ENCODE measurements at regions not wholly inside any gene's neighbourhood (a gene's known extent, or its start where the extent isn't known, plus 50 kb on each side); places are given as distances from the start of the nearest gene placed in this dataset.

- Histone ChIP-seq H3K9me3 (ENCODE audit: control insufficient read depth in 2 of 2, insufficient read depth in 1 of 2, low read length in 1 of 2) (peaks cover 3 to 4% of the 10 kb centered on the region in 2 donors), H3K4me3 (ENCODE audit: low read length in 2 of 2) (no peak overlapping the region), H3K27me3 (ENCODE audit: control insufficient read depth in 2 of 2, insufficient read depth in 1 of 2, low read length in 1 of 2) (no peaks in the 10 kb centered on the region), H3K4me1 (ENCODE audit: control insufficient read depth in 2 of 2, insufficient read depth in 2 of 2, low read length in 2 of 2) (no peaks in the 10 kb centered on the region), H3K27ac (ENCODE audit: low read depth in 1 of 2, low read length in 1 of 2) (no peak overlapping the region), H3K36me3 (ENCODE audit: control insufficient read depth in 2 of 2, insufficient read depth in 2 of 2, low read length in 1 of 2) (no peaks in the 10 kb centered on the region)
- no peak for DNase-seq (ENCODE audit: low read depth in 6 of 9, low spot score in 9 of 9)
- WGBS: 91% methylated on average over 1 of the region's 1 CpG
These were observed 245.2 kb upstream of the MOCS1 start for GRCh38 chr6:40179496-40179895.

GRCh38 chr6:40177598-40177997, 243.3 kb upstream of the MOCS1 start:
- Histone ChIP-seq H3K27me3 (ENCODE audit: control insufficient read depth in 2 of 2, insufficient read depth in 1 of 2, low read length in 1 of 2) (no peaks in the 10 kb centered on the region), H3K4me1 (ENCODE audit: control insufficient read depth in 2 of 2, insufficient read depth in 2 of 2, low read length in 2 of 2) (no peaks in the 10 kb centered on the region), H3K4me3 (ENCODE audit: low read length in 2 of 2) (no peak overlapping the region), H3K36me3 (ENCODE audit: control insufficient read depth in 2 of 2, insufficient read depth in 2 of 2, low read length in 1 of 2) (no peaks in the 10 kb centered on the region), H3K9me3 (ENCODE audit: control insufficient read depth in 2 of 2, insufficient read depth in 1 of 2, low read length in 1 of 2) (no peaks in the 10 kb centered on the region), H3K27ac (ENCODE audit: low read depth in 1 of 2, low read length in 1 of 2) (no peak overlapping the region)
- 97% methylated on average over 1 of the region's 1 CpG for WGBS
- no peak for DNase-seq (ENCODE audit: low read depth in 6 of 9, low spot score in 9 of 9)

- Histone ChIP-seq H3K27me3 (ENCODE audit: control insufficient read depth in 2 of 2, insufficient read depth in 1 of 2, low read length in 1 of 2) (no peaks in the 10 kb centered on the region), H3K9me3 (ENCODE audit: control insufficient read depth in 2 of 2, insufficient read depth in 1 of 2, low read length in 1 of 2) (no peaks in the 10 kb centered on the region), H3K4me3 (ENCODE audit: low read length in 2 of 2) (no peak overlapping the region), H3K4me1 (ENCODE audit: control insufficient read depth in 2 of 2, insufficient read depth in 2 of 2, low read length in 2 of 2) (no peaks in the 10 kb centered on the region), H3K36me3 (ENCODE audit: control insufficient read depth in 2 of 2, insufficient read depth in 2 of 2, low read length in 1 of 2) (no peaks in the 10 kb centered on the region), H3K27ac (ENCODE audit: low read depth in 1 of 2, low read length in 1 of 2) (no peak overlapping the region)
- DNase-seq (ENCODE audit: low read depth in 6 of 9, low spot score in 9 of 9): no peak
- 91% methylated on average over 5 of the region's 5 CpGs for WGBS
These were observed 241.9 kb upstream of the MOCS1 start for GRCh38 chr6:40176152-40176551.

- Histone ChIP-seq H3K9me3 (ENCODE audit: control insufficient read depth in 2 of 2, insufficient read depth in 1 of 2, low read length in 1 of 2) (no peaks in the 10 kb centered on the region), H3K27me3 (ENCODE audit: control insufficient read depth in 2 of 2, insufficient read depth in 1 of 2, low read length in 1 of 2) (no peaks in the 10 kb centered on the region), H3K27ac (ENCODE audit: low read depth in 1 of 2, low read length in 1 of 2) (no peak overlapping the region), H3K4me3 (ENCODE audit: low read length in 2 of 2) (no peak overlapping the region), H3K4me1 (ENCODE audit: control insufficient read depth in 2 of 2, insufficient read depth in 2 of 2, low read length in 2 of 2) (no peaks in the 10 kb centered on the region), H3K36me3 (ENCODE audit: control insufficient read depth in 2 of 2, insufficient read depth in 2 of 2, low read length in 1 of 2) (no peaks in the 10 kb centered on the region)
- 96% methylated on average over 3 of the region's 3 CpGs for WGBS
- DNase-seq (ENCODE audit: low read depth in 6 of 9, low spot score in 9 of 9): no peak
These were observed 238.0 kb upstream of the MOCS1 start for GRCh38 chr6:40172272-40172671.

GRCh38 chr6:40171343-40171742, 237.1 kb upstream of the MOCS1 start:
- DNase-seq (ENCODE audit: low read depth in 6 of 9, low spot score in 9 of 9): no peak
- no peaks in the 10 kb centered on the region for H3K4me1 ChIP-seq (ENCODE audit: control insufficient read depth in 2 of 2, insufficient read depth in 2 of 2, low read length in 2 of 2)
- H3K9me3 ChIP-seq (ENCODE audit: control insufficient read depth in 2 of 2, insufficient read depth in 1 of 2, low read length in 1 of 2): no peaks in the 10 kb centered on the region
- no peaks in the 10 kb centered on the region for H3K27me3 ChIP-seq (ENCODE audit: control insufficient read depth in 2 of 2, insufficient read depth in 1 of 2, low read length in 1 of 2)
- 90% methylated on average over 1 of the region's 1 CpG for WGBS
- no peak overlapping the region for H3K4me3 ChIP-seq (ENCODE audit: low read length in 2 of 2)
- no peaks in the 10 kb centered on the region for H3K36me3 ChIP-seq (ENCODE audit: control insufficient read depth in 2 of 2, insufficient read depth in 2 of 2, low read length in 1 of 2)
- H3K27ac ChIP-seq (ENCODE audit: low read depth in 1 of 2, low read length in 1 of 2): no peak overlapping the region

GRCh38 chr6:40170856-40171255, 236.6 kb upstream of the MOCS1 start:
- Histone ChIP-seq H3K36me3 (ENCODE audit: control insufficient read depth in 2 of 2, insufficient read depth in 2 of 2, low read length in 1 of 2) (no peaks in the 10 kb centered on the region), H3K27ac (ENCODE audit: low read depth in 1 of 2, low read length in 1 of 2) (no peak overlapping the region), H3K9me3 (ENCODE audit: control insufficient read depth in 2 of 2, insufficient read depth in 1 of 2, low read length in 1 of 2) (no peaks in the 10 kb centered on the region), H3K4me1 (ENCODE audit: control insufficient read depth in 2 of 2, insufficient read depth in 2 of 2, low read length in 2 of 2) (no peaks in the 10 kb centered on the region), H3K27me3 (ENCODE audit: control insufficient read depth in 2 of 2, insufficient read depth in 1 of 2, low read length in 1 of 2) (no peaks in the 10 kb centered on the region), H3K4me3 (ENCODE audit: low read length in 2 of 2) (no peak overlapping the region)
- no peak for DNase-seq (ENCODE audit: low read depth in 6 of 9, low spot score in 9 of 9)
- 77% methylated on average over 2 of the region's 2 CpGs for WGBS

GRCh38 chr6:40169878-40170277, 235.6 kb upstream of the MOCS1 start:
- no peak overlapping the region for H3K4me3 ChIP-seq (ENCODE audit: low read length in 2 of 2)
- no peaks in the 10 kb centered on the region for H3K4me1 ChIP-seq (ENCODE audit: control insufficient read depth in 2 of 2, insufficient read depth in 2 of 2, low read length in 2 of 2)
- H3K9me3 ChIP-seq (ENCODE audit: control insufficient read depth in 2 of 2, insufficient read depth in 1 of 2, low read length in 1 of 2): no peaks in the 10 kb centered on the region
- DNase-seq (ENCODE audit: low read depth in 6 of 9, low spot score in 9 of 9): no peak
- no peaks in the 10 kb centered on the region for H3K36me3 ChIP-seq (ENCODE audit: control insufficient read depth in 2 of 2, insufficient read depth in 2 of 2, low read length in 1 of 2)
- H3K27ac ChIP-seq (ENCODE audit: low read depth in 1 of 2, low read length in 1 of 2): no peak overlapping the region
- no peaks in the 10 kb centered on the region for H3K27me3 ChIP-seq (ENCODE audit: control insufficient read depth in 2 of 2, insufficient read depth in 1 of 2, low read length in 1 of 2)
- WGBS: 84% methylated on average over 7 of the region's 7 CpGs

GRCh38 chr6:40166963-40167362, 232.7 kb upstream of the MOCS1 start:
- H3K4me3 ChIP-seq (ENCODE audit: low read length in 2 of 2): no peak overlapping the region

GRCh38 chr6:40165036-40165709, 230.9 kb upstream of the MOCS1 start:
- Histone ChIP-seq H3K27me3 (ENCODE audit: control insufficient read depth in 2 of 2, insufficient read depth in 1 of 2, low read length in 1 of 2) (no peaks in the 10 kb centered on the region), H3K4me1 (ENCODE audit: control insufficient read depth in 2 of 2, insufficient read depth in 2 of 2, low read length in 2 of 2) (no peaks in the 10 kb centered on the region), H3K27ac (ENCODE audit: low read depth in 1 of 2, low read length in 1 of 2) (no peak overlapping the region), H3K9me3 (ENCODE audit: control insufficient read depth in 2 of 2, insufficient read depth in 1 of 2, low read length in 1 of 2) (no peaks in the 10 kb centered on the region), H3K4me3 (ENCODE audit: low read length in 2 of 2) (no peak overlapping the region), H3K36me3 (ENCODE audit: control insufficient read depth in 2 of 2, insufficient read depth in 2 of 2, low read length in 1 of 2) (no peaks in the 10 kb centered on the region)
- no peak for DNase-seq (ENCODE audit: low read depth in 6 of 9, low spot score in 9 of 9)
- 95% methylated on average over 7 of the region's 7 CpGs for WGBS

More at GRCh38 chr6:40166963-40167362, 232.7 kb upstream of the MOCS1 start:
- H3K36me3 ChIP-seq (ENCODE audit: control insufficient read depth in 2 of 2, insufficient read depth in 2 of 2, low read length in 1 of 2): no peaks in the 10 kb centered on the region
- H3K27me3 ChIP-seq (ENCODE audit: control insufficient read depth in 2 of 2, insufficient read depth in 1 of 2, low read length in 1 of 2): no peaks in the 10 kb centered on the region
- no peak for DNase-seq (ENCODE audit: low read depth in 6 of 9, low spot score in 9 of 9)
- no peaks in the 10 kb centered on the region for H3K4me1 ChIP-seq (ENCODE audit: control insufficient read depth in 2 of 2, insufficient read depth in 2 of 2, low read length in 2 of 2)
- H3K9me3 ChIP-seq (ENCODE audit: control insufficient read depth in 2 of 2, insufficient read depth in 1 of 2, low read length in 1 of 2): no peaks in the 10 kb centered on the region
- H3K27ac ChIP-seq (ENCODE audit: low read depth in 1 of 2, low read length in 1 of 2): no peak overlapping the region
